ENCODE measurements at regions not wholly inside any gene's neighbourhood (a gene's known extent, or its start where the extent isn't known, plus 50 kb on each side); places are given as distances from the start of the nearest gene placed in this dataset.

GRCh38 chr6:14682812-14683211 lies 563.1 kb upstream of the JARID2 start:
- no peak overlapping the region for H3K4me3 ChIP-seq (ENCODE audit: low read length)
- H3K9ac ChIP-seq (ENCODE audit: low read length), result no peak overlapping the region
- H3K27ac ChIP-seq (ENCODE audit: low read length), result no peak overlapping the region
- H2AFZ ChIP-seq (ENCODE audit: low read depth, low read length), result no peak overlapping the region
- TF ChIP-seq RAD21 (conservative IDR thresholded peaks at IDR 0.05) (no peak), POLR2AphosphoS5 (IDR thresholded peaks at IDR 0.05) (no peak), EP300 (conservative IDR thresholded peaks at IDR 0.05; ENCODE audit: poor library complexity, severe bottlenecking) (no peak), CTCF (IDR thresholded peaks at IDR 0.05; ENCODE audit: poor library complexity, severe bottlenecking) (no peak), MXI1 (conservative IDR thresholded peaks at IDR 0.05; ENCODE audit: poor library complexity, severe bottlenecking) (no peak), EZH2 (IDR thresholded peaks at IDR 0.05; ENCODE audit: borderline replicate concordance, insufficient read depth, low read length, poor library complexity, severe bottlenecking) (no peak), REST (IDR thresholded peaks at IDR 0.05; ENCODE audit: borderline replicate concordance) (no peak), TAF1 (IDR thresholded peaks at IDR 0.05; ENCODE audit: low read depth) (no peak), SMC3 (conservative IDR thresholded peaks at IDR 0.05; ENCODE audit: poor library complexity) (no peak)
- H3K79me2 ChIP-seq (replicated peaks; ENCODE audit: insufficient read depth, low read length), result no peaks in the 10 kb centered on the region
- H3K36me3 ChIP-seq (ENCODE audit: insufficient read depth, low read length), result no peaks in the 10 kb centered on the region
- H3K9me2 ChIP-seq (ENCODE audit: insufficient read depth, low read length), result no peaks in the 10 kb centered on the region
- H4K20me1 ChIP-seq (ENCODE audit: insufficient read depth), result no peaks in the 10 kb centered on the region
- no peaks in the 10 kb centered on the region for H3F3A ChIP-seq (ENCODE audit: insufficient read depth, low read length, poor library complexity, severe bottlenecking)
- no peaks in the 10 kb centered on the region for H3K9me3 ChIP-seq (ENCODE audit: low read length)
- H3K4me2 ChIP-seq (ENCODE audit: low read length), result no peak overlapping the region
- no peaks in the 10 kb centered on the region for H3K27me3 ChIP-seq (ENCODE audit: insufficient read depth, low read depth, low read length)

GRCh38 chr6:14689639-14690038 lies 556.2 kb upstream of the JARID2 start:
- Histone ChIP-seq H3K9me2 (ENCODE audit: insufficient read depth, low read length) (no peaks in the 10 kb centered on the region), H3K4me2 (ENCODE audit: low read length) (no peak overlapping the region), H3K27ac (ENCODE audit: low read length) (no peak overlapping the region), H4K20me1 (ENCODE audit: insufficient read depth) (no peaks in the 10 kb centered on the region), H2AFZ (ENCODE audit: low read depth, low read length) (no peak overlapping the region), H3F3A (ENCODE audit: insufficient read depth, low read length, poor library complexity, severe bottlenecking) (no peaks in the 10 kb centered on the region), H3K9me3 (ENCODE audit: low read length) (no peaks in the 10 kb centered on the region), H3K4me3 (ENCODE audit: low read length) (no peak overlapping the region), H3K36me3 (ENCODE audit: insufficient read depth, low read length) (no peaks in the 10 kb centered on the region), H3K27me3 (ENCODE audit: insufficient read depth, low read depth, low read length) (no peaks in the 10 kb centered on the region), H3K9ac (ENCODE audit: low read length) (no peak overlapping the region), H3K79me2 (replicated peaks; ENCODE audit: insufficient read depth, low read length) (no peaks in the 10 kb centered on the region)
- TF ChIP-seq REST (IDR thresholded peaks at IDR 0.05; ENCODE audit: borderline replicate concordance) (no peak), POLR2AphosphoS5 (IDR thresholded peaks at IDR 0.05) (no peak), EZH2 (IDR thresholded peaks at IDR 0.05; ENCODE audit: borderline replicate concordance, insufficient read depth, low read length, poor library complexity, severe bottlenecking) (no peak), EP300 (conservative IDR thresholded peaks at IDR 0.05; ENCODE audit: poor library complexity, severe bottlenecking) (no peak), SMC3 (conservative IDR thresholded peaks at IDR 0.05; ENCODE audit: poor library complexity) (no peak), MXI1 (conservative IDR thresholded peaks at IDR 0.05; ENCODE audit: poor library complexity, severe bottlenecking) (no peak), CTCF (IDR thresholded peaks at IDR 0.05; ENCODE audit: poor library complexity, severe bottlenecking) (no peak), RAD21 (conservative IDR thresholded peaks at IDR 0.05) (no peak), TAF1 (IDR thresholded peaks at IDR 0.05; ENCODE audit: low read depth) (no peak)
